ENCODE measurements at regions not wholly inside any gene's neighbourhood (a gene's known extent, or its start where the extent isn't known, plus 50 kb on each side); places are given as distances from the start of the nearest gene placed in this dataset.

- no peak overlapping the region for H3K27ac ChIP-seq
- TF ChIP-seq ZFX (IDR thresholded peaks at IDR 0.05): no peak
- no peak for TF ChIP-seq CTCF (conservative IDR thresholded peaks at IDR 0.05)
These were observed 107.4 kb upstream of the CLDN10 start for GRCh38 chr13:95445131-95445530.

- no peak overlapping the region for H3K27ac ChIP-seq
- no peak for TF ChIP-seq ZFX (IDR thresholded peaks at IDR 0.05)
- no peak for TF ChIP-seq CTCF (conservative IDR thresholded peaks at IDR 0.05)
These were observed 104.7 kb upstream of the CLDN10 start for GRCh38 chr13:95447814-95448213.

- no peak for TF ChIP-seq ZFX (IDR thresholded peaks at IDR 0.05)
- no peak for TF ChIP-seq CTCF (conservative IDR thresholded peaks at IDR 0.05)
- no peak overlapping the region for H3K27ac ChIP-seq
These were observed 100.9 kb upstream of the CLDN10 start for GRCh38 chr13:95451656-95452055.

- H3K27ac ChIP-seq: no peak overlapping the region
- no peak for TF ChIP-seq CTCF (conservative IDR thresholded peaks at IDR 0.05)
- no peak for TF ChIP-seq ZFX (IDR thresholded peaks at IDR 0.05)
These were observed 100.1 kb upstream of the CLDN10 start for GRCh38 chr13:95452375-95452774.

- H3K27ac ChIP-seq: no peak overlapping the region
- no peak for TF ChIP-seq CTCF (conservative IDR thresholded peaks at IDR 0.05)
- TF ChIP-seq ZFX (IDR thresholded peaks at IDR 0.05): no peak
These were observed 96.7 kb upstream of the CLDN10 start for GRCh38 chr13:95455782-95456181.

- no peak overlapping the region for H3K27ac ChIP-seq
- no peak for TF ChIP-seq ZFX (IDR thresholded peaks at IDR 0.05)
- TF ChIP-seq CTCF (conservative IDR thresholded peaks at IDR 0.05): no peak
These were observed 95.7 kb upstream of the CLDN10 start for GRCh38 chr13:95456815-95457214.

- no peak for TF ChIP-seq ZFX (IDR thresholded peaks at IDR 0.05)
- TF ChIP-seq CTCF (conservative IDR thresholded peaks at IDR 0.05): no peak
- H3K27ac ChIP-seq: no peak overlapping the region
These were observed 95.2 kb upstream of the CLDN10 start for GRCh38 chr13:95457294-95457693.

All from C4-2B (cell line).